ENCODE measurements at regions not wholly inside any gene's neighbourhood (a gene's known extent, or its start where the extent isn't known, plus 50 kb on each side); places are given as distances from the start of the nearest gene placed in this dataset.

DNA sequence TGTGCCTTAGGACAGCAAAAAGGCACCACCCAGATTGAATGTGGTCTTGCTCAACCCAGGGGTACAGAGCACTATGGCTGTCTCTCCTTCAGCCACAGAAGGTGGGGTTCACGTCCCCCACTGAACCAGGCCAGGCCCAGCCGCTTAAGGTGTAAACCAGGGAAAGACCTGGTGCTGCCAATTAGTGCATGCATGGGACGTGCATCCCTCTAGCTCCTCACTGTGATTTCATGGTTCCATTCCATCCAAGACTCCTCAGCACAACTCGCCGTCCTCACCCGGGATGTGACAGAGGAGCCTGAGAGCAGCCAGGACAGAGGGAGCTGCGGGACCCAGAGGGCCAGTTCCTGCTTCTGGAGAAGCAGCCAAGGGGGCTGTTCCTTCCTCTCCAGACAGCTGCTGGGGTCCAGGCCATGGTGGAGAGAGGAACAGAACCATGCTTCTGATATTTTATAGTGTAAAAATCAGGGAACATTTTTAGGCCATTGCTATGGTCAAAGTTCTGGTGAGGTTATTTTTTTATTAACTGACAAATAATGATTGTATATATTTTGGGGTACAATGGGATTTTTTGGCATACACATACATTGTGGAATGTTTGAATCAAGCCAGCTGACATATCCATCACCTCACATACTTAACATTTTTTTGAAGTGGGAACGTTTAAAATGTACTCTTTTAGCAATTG is 492.2 kb upstream of the B3GAT1 start:
- peaks cover 2% of the 10 kb centered on the region for H3K36me3 Mint-ChIP-seq (ENCODE audit: low read depth)
- peaks cover 61% of the 10 kb centered on the region for H3K27me3 Mint-ChIP-seq
- H3K4me1 Mint-ChIP-seq, result no peaks in the 10 kb centered on the region
- H3K27ac Mint-ChIP-seq, result no peak overlapping the region
- DNase-seq (no peak), ATAC-seq (no peak)
- no peak overlapping the region for H3K4me3 Mint-ChIP-seq
- H3K9me3 ChIP-seq (ENCODE audit: control insufficient read depth, low read length, poor library complexity, severe bottlenecking), result no peaks in the 10 kb centered on the region

DNA sequence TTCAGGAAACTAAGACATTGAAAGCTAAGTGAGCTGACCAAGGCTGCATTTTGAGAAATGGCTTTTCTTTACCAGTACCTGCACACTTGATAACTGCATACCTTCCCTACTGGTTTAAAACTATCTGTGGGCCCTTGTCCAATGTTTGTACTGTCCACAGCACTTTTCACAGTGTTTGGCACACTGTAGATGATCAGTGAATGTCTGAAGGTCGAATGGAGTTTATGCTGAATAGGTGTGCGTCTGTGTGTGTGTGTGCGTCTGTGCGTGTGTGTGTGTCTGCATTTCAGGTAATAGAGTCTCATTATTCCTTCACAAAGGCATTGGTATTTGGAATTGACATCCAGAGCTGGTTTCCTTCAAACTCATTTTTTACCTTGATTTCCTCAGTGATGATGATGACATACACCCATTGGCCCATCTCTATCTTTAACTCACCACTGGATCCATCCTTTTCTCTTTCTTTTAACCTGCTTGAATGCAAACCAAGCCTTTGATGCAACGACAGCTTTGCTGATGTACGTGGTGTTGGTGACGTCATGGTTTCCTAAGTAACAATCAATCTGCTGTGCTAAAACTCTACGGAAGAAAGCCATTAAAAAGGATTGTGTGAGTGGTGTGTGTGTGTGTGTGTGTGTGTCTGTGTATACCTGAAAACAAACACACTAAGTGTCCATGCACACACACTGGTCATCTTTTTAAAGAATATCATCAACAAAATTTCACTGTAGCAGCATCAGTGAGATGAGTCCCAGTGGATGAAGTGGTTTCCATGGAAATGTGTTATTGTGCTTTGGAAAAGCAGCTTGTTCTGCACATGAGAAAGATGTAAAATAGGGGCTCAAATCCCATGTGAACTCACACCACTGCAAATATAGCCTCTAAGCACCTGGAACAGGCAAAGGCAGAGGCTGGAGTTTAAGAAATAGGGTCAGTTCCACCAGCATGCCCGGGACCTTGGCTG is 490.2 kb upstream of the B3GAT1 start:
- no peak for ATAC-seq
- no peak for DNase-seq
- no peaks in the 10 kb centered on the region for H3K4me1 Mint-ChIP-seq
- H3K27me3 Mint-ChIP-seq, result peaks cover 61% of the 10 kb centered on the region
- no peak overlapping the region for H3K4me3 Mint-ChIP-seq
- peaks cover 2% of the 10 kb centered on the region for H3K36me3 Mint-ChIP-seq (ENCODE audit: low read depth)
- H3K27ac Mint-ChIP-seq, result no peak overlapping the region
- H3K9me3 ChIP-seq (ENCODE audit: control insufficient read depth, low read length, poor library complexity, severe bottlenecking), result no peaks in the 10 kb centered on the region

DNA sequence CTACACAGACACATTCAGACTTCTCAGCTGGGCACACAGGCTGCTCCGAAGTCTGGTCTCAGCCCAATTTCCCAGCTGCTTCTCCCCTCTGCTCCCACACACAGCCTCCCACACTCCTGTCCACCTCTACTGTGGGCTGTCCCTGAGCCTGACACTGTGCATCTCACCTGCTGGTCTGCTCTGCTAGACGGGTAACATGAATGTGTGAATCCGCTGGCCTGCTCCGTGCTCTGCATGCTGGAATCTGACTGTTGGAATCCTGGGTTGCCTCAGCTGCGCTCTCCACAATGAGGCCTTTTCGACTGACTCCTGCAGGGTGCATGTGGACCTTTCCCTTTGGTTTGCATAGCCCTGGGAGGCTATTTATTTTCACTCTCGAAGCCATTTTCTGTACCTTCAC is 489.5 kb upstream of the B3GAT1 start:
- peaks cover 61% of the 10 kb centered on the region for H3K27me3 Mint-ChIP-seq
- H3K4me1 Mint-ChIP-seq, result no peaks in the 10 kb centered on the region
- ATAC-seq (no peak), DNase-seq (no peak)
- H3K36me3 Mint-ChIP-seq (ENCODE audit: low read depth), result peaks cover 2% of the 10 kb centered on the region
- no peaks in the 10 kb centered on the region for H3K9me3 ChIP-seq (ENCODE audit: control insufficient read depth, low read length, poor library complexity, severe bottlenecking)
- no peak overlapping the region for H3K4me3 Mint-ChIP-seq
- H3K27ac Mint-ChIP-seq, result no peak overlapping the region

DNA sequence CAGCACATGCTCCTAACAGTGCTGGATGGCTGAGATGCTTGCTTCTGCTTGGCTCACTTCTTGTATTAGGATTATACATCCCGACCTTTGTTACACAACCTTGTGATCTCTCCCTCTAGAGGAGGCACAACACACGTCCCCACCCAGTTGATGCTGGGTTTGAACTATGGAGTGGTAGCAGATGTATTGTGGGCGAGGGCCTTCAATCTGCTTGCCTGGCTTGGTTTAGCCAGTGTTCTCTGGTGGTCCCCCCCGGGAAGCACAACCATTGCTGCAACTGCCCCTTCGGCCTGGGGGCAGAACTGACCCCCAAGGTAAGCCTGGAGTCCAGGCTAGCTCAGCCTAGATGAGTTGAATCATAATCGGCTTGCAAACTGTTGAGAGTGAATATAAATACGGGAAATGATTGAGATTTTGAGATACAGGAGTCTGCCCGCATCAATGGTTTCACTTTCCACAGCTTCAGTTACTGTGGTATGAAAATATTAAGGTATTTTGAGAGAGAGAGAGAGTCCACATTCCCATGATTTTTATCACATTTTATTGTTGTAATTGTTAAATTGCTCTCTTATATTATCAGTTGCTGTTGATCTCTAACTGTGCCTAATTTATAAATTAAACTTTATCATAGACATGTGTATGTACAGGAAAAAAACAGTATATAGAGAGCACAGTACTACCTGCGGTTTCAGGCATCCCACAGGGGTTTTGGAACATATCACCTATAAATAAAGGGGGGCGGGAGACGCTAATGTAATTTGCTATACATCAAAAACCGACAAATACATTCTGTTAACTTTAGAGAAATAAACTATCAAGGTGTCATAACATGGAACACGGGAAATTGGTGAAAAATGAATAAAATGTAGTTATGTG is 482.0 kb upstream of the B3GAT1 start:
- Mint-ChIP-seq H3K4me3 (no peak overlapping the region), H3K27me3 (peaks cover 27% of the 10 kb centered on the region), H3K36me3 (ENCODE audit: low read depth) (no peaks in the 10 kb centered on the region), H3K27ac (no peak overlapping the region), H3K4me1 (no peaks in the 10 kb centered on the region)
- no peaks in the 10 kb centered on the region for H3K9me3 ChIP-seq (ENCODE audit: control insufficient read depth, low read length, poor library complexity, severe bottlenecking)
- no peak for DNase-seq
- ATAC-seq, result no peak

DNA sequence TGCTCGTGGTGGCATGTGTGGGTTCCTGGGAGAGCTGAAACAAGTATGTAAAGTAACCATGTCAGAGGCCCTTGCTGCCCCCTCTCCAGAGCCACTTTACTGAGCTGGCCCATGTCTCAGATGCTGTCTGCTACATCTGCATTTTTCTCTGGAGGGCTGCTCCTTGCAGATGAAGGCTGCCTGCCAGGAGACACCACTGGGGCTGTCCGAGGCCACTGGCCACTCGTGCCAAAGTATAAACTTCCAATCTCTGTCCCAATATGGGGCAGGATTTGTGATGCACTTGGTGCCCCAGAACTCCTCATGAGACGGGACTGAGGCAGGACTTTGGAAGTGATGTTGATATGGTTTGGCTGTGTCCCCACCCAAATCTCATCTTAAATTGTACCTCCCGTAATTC is 478.4 kb upstream of the B3GAT1 start:
- no peak for DNase-seq
- H3K4me3 Mint-ChIP-seq, result no peak overlapping the region
- H3K27ac Mint-ChIP-seq, result no peak overlapping the region
- no peaks in the 10 kb centered on the region for H3K36me3 Mint-ChIP-seq (ENCODE audit: low read depth)
- ATAC-seq, result no peak
- H3K9me3 ChIP-seq (ENCODE audit: control insufficient read depth, low read length, poor library complexity, severe bottlenecking), result no peaks in the 10 kb centered on the region
- H3K27me3 Mint-ChIP-seq, result peaks cover 36% of the 10 kb centered on the region
- H3K4me1 Mint-ChIP-seq, result peaks cover 3% of the 10 kb centered on the region

DNA sequence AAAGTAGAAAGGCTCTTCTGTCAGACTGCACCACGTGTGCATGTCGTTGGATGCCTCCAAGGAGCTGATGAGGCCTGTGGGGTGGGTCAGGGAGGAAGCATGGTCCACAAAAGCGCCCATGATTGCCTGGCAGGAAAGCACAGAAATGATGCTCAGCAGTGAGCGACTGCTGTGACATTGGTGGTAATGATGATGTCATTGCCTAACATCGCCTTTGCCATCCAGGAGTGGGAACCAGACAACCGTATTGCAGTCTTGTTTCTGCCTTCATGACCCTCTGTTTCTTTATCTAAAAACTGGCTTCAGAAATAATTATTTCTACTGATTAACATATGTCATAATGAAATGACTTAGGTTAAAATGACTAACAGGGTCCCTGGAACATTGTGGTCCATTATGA is 477.8 kb upstream of the B3GAT1 start:
- DNase-seq, result no peak
- Mint-ChIP-seq H3K4me1 (peaks cover 3% of the 10 kb centered on the region), H3K4me3 (no peak overlapping the region), H3K36me3 (ENCODE audit: low read depth) (no peaks in the 10 kb centered on the region), H3K27ac (no peak overlapping the region), H3K27me3 (peaks cover 31% of the 10 kb centered on the region)
- ATAC-seq, result no peak
- H3K9me3 ChIP-seq (ENCODE audit: control insufficient read depth, low read length, poor library complexity, severe bottlenecking), result no peaks in the 10 kb centered on the region

DNA sequence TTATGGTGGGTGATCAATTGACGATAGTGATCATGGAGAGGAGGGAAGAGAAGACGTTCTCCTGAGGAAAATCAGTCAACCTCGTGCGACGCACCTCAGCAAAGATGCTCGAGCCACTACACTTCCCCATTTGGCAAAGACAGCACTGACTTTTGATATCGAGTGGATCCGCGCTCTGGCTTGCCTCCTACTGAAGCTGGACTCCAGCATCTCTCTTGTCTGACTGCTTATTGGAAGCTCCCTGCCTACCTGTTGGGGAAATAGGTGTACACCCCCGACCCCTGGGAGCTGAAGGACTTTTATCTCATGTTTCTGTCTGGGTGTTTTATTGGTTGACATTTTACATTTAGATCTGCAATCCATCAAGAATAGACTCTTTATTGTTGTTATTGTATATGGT is 476.8 kb upstream of the B3GAT1 start:
- ATAC-seq (no peak), DNase-seq (no peak)
- H3K27me3 Mint-ChIP-seq, result peaks cover 32% of the 10 kb centered on the region
- no peak overlapping the region for H3K27ac Mint-ChIP-seq
- no peaks in the 10 kb centered on the region for H3K9me3 ChIP-seq (ENCODE audit: control insufficient read depth, low read length, poor library complexity, severe bottlenecking)
- H3K36me3 Mint-ChIP-seq (ENCODE audit: low read depth), result no peaks in the 10 kb centered on the region
- no peak overlapping the region for H3K4me3 Mint-ChIP-seq
- H3K4me1 Mint-ChIP-seq, result peaks cover 4% of the 10 kb centered on the region

DNA sequence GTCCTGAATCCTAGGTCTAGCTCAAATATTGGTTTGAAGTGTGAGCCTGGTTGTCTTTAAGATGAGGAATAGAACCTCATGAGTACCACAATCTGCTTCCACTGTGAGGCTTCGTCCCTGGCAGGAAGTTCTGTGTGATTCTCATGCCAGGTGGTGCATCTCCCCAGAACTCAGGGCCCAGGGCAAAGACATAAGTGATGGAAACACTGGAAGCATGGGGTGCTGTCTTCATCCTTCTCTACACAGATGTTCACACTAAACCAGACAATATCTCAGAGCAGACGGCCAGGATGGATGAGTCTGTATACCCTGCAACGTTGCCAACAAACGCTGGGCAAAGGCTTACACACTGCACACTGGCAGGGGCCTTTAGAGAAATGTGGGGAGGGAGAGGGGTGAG is 475.9 kb upstream of the B3GAT1 start:
- no peaks in the 10 kb centered on the region for H3K36me3 Mint-ChIP-seq (ENCODE audit: low read depth)

DNA sequence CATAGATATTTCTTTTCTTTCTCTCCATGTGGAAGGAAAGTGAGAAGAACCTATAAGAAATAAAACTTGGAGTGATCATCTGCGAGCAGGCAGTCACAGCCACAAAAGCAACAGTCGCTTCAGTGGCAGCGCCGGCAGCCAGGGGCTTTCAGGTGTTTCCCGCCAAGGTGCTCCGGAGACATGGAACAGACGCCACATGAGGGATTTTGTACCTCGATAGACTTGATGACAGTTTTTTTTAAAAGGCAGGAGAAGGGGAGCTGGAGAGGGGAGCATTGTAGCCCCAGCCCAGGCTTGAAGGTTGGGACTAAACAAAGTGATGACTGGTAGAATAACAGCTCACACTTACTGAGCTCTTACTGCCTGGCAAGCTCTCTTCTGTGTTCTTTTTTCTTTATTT is 471.4 kb upstream of the B3GAT1 start:
- no peaks in the 10 kb centered on the region for H3K9me3 ChIP-seq (ENCODE audit: control insufficient read depth, low read length, poor library complexity, severe bottlenecking)
- DNase-seq, result no peak
- Mint-ChIP-seq H3K27me3 (peaks cover 67% of the 10 kb centered on the region), H3K36me3 (ENCODE audit: low read depth) (peaks cover 2% of the 10 kb centered on the region), H3K27ac (no peak overlapping the region), H3K4me1 (peaks cover 4% of the 10 kb centered on the region), H3K4me3 (no peak overlapping the region)
- no peak for ATAC-seq

More for the DNA sequence above, 475.9 kb upstream of the B3GAT1 start:
- Mint-ChIP-seq H3K4me3 (no peak overlapping the region), H3K4me1 (peaks cover 4% of the 10 kb centered on the region), H3K27ac (no peak overlapping the region), H3K27me3 (peaks cover 40% of the 10 kb centered on the region)
- ATAC-seq, result no peak
- no peak for DNase-seq
- no peaks in the 10 kb centered on the region for H3K9me3 ChIP-seq (ENCODE audit: control insufficient read depth, low read length, poor library complexity, severe bottlenecking)

DNA sequence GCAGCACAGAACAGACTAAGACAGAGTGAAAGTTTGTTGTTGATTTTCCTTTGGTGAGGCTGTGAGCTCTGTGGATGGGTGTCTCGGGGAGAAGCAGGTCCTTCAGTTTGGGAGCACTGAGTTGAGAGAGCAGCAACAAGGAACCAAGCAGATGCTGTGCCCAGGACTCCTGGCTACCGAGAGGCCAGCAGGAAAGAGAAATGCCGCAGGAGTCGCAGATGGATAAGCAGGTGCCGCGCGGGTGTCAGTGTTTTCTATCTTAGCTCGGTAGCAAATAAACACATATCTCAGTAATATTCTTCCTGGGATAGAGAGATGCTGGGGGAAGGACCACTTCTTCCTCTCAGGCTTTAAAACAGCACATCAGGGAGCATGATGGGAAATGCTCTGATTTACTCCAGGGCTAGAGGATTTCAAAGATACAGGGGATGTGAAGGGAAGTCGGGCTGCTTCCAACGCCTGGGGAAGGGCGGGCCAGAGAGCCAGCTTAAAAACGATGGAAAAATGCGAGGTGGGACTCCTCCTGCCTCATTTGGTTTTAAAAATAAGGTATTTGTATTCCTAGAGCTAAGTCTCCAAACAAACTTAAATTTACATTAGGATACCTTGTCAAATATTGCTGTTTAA is 470.7 kb upstream of the B3GAT1 start:
- H3K4me1 Mint-ChIP-seq, result peaks cover 4% of the 10 kb centered on the region
- H3K27ac Mint-ChIP-seq, result no peak overlapping the region
- H3K27me3 Mint-ChIP-seq, result peaks cover 72% of the 10 kb centered on the region
- DNase-seq, result no peak
- no peak for ATAC-seq
- no peaks in the 10 kb centered on the region for H3K9me3 ChIP-seq (ENCODE audit: control insufficient read depth, low read length, poor library complexity, severe bottlenecking)
- H3K4me3 Mint-ChIP-seq, result no peak overlapping the region
- peaks cover 4% of the 10 kb centered on the region for H3K36me3 Mint-ChIP-seq (ENCODE audit: low read depth)

DNA sequence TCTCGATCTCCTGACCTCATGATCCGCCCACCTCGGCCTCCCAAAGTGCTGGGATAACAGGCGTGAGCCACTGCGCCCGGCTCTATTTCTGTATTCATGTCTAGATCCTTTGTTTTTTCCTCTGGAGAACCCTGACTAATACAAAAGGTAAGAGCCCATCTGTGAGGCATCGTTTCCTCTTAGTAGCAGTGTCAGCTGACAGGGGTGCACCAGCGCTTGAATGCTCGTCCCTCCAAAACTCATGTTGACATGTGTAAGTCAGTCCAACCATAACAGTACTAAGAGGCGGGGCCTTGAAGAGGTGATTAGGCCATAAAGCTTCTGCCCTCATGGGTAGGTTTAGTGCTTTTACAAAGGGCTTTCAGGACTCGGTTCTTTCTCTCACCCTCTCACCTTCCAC is 470.1 kb upstream of the B3GAT1 start:
- no peak overlapping the region for H3K4me3 Mint-ChIP-seq
- DNase-seq (no peak), ATAC-seq (no peak)
- peaks cover 4% of the 10 kb centered on the region for H3K4me1 Mint-ChIP-seq
- peaks cover 4% of the 10 kb centered on the region for H3K36me3 Mint-ChIP-seq (ENCODE audit: low read depth)
- H3K27me3 Mint-ChIP-seq, result peaks cover 72% of the 10 kb centered on the region
- H3K9me3 ChIP-seq (ENCODE audit: control insufficient read depth, low read length, poor library complexity, severe bottlenecking), result no peaks in the 10 kb centered on the region
- no peak overlapping the region for H3K27ac Mint-ChIP-seq

DNA sequence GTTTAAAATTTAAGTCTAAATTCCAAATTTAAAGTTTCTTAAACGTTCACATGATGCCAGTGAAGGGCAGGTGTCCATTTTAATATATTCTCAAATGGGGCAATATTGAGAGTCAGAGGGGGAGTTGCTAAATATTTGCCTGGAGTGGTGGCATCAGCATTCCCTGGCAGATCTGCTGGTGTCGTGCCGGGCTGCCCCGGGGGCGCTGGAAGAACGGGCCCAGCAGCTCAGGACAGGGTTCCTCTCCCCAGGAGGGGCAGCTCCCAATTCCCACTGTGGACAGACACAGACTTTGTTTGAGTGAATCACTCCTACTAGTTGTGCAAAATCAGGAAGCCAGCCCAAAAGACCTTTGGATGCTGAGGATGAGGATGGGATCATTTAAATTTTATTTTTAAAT is 468.7 kb upstream of the B3GAT1 start:
- Mint-ChIP-seq H3K27me3 (peaks cover 80% of the 10 kb centered on the region), H3K4me3 (no peak overlapping the region), H3K36me3 (ENCODE audit: low read depth) (peaks cover 4% of the 10 kb centered on the region), H3K4me1 (peaks cover 3% of the 10 kb centered on the region), H3K27ac (no peak overlapping the region)
- H3K9me3 ChIP-seq (ENCODE audit: control insufficient read depth, low read length, poor library complexity, severe bottlenecking), result no peaks in the 10 kb centered on the region
- ATAC-seq (no peak), DNase-seq (no peak)

DNA sequence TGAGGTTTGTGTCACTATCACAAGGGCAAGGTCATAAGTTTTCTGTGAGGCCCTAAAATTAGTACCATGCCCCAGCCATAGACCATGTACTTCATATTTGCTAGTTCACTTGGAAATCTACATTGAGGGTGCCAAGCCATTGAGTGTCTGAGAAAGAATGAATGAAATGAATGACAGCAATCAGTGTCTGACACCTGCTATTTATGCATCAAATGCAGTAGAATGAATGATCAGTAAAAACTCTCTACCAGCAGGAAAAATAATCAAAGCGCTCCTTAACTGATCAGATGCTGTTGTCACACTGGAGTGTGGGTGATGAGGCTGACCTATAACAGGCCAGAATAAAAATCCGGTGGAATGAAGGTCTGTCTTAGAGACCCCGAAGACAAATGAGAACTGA is 467.9 kb upstream of the B3GAT1 start:
- no peak overlapping the region for H3K27ac Mint-ChIP-seq
- H3K9me3 ChIP-seq (ENCODE audit: control insufficient read depth, low read length, poor library complexity, severe bottlenecking), result no peaks in the 10 kb centered on the region
- no peak for DNase-seq
- H3K27me3 Mint-ChIP-seq, result peaks cover 79% of the 10 kb centered on the region
- peaks cover 2% of the 10 kb centered on the region for H3K4me1 Mint-ChIP-seq
- peaks cover 4% of the 10 kb centered on the region for H3K36me3 Mint-ChIP-seq (ENCODE audit: low read depth)
- H3K4me3 Mint-ChIP-seq, result no peak overlapping the region
- ATAC-seq, result no peak

Data from T-helper 17 cell (primary cell).